ENCODE measurements at regions not wholly inside any gene's neighbourhood (a gene's known extent, or its start where the extent isn't known, plus 50 kb on each side); places are given as distances from the start of the nearest gene placed in this dataset.

DNA sequence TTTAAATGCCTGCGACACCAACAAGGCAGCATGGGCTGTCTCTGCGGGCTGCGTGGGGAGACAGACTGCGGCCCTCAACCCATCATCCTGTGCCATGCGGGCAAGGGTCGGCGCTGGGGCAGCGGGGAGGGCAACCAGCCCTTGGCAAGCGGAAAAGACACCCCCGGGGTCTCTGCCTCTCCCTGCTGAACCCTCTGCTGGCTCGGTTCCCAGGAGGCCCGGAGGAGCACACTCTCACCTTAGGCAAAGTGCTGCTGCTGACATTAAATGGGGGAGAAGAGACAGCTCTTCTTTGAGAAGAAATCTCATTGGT, 129.6 kb upstream of the PPP1R26 start:
- CTCF ChIA-PET: no interaction called here
- no peaks in the 10 kb centered on the region for H3K36me3 ChIP-seq (ENCODE audit: control insufficient read depth, insufficient read depth, low read length)
- no peak overlapping the region for H3K4me3 ChIP-seq (ENCODE audit: low read depth in 2 of 2, low read length in 2 of 2)
- TF ChIP-seq, protein P1, sequence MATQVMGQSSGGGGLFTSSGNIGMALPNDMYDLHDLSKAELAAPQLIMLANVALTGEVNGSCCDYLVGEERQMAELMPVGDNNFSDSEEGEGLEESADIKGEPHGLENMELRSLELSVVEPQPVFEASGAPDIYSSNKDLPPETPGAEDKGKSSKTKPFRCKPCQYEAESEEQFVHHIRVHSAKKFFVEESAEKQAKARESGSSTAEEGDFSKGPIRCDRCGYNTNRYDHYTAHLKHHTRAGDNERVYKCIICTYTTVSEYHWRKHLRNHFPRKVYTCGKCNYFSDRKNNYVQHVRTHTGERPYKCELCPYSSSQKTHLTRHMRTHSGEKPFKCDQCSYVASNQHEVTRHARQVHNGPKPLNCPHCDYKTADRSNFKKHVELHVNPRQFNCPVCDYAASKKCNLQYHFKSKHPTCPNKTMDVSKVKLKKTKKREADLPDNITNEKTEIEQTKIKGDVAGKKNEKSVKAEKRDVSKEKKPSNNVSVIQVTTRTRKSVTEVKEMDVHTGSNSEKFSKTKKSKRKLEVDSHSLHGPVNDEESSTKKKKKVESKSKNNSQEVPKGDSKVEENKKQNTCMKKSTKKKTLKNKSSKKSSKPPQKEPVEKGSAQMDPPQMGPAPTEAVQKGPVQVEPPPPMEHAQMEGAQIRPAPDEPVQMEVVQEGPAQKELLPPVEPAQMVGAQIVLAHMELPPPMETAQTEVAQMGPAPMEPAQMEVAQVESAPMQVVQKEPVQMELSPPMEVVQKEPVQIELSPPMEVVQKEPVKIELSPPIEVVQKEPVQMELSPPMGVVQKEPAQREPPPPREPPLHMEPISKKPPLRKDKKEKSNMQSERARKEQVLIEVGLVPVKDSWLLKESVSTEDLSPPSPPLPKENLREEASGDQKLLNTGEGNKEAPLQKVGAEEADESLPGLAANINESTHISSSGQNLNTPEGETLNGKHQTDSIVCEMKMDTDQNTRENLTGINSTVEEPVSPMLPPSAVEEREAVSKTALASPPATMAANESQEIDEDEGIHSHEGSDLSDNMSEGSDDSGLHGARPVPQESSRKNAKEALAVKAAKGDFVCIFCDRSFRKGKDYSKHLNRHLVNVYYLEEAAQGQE (IDR thresholded peaks at IDR 0.05; ENCODE audit: insufficient read depth in 1 of 2, low read depth in 2 of 2, low read length in 1 of 2): no peak
- no peaks in the 10 kb centered on the region for H3K4me1 ChIP-seq (ENCODE audit: control insufficient read depth, insufficient read depth, low read length)
- ATAC-seq (no peak), DNase-seq (ENCODE audit: low read depth, low spot score) (no peak)
- no TSS peak for BruUV-seq (replicated peaks)
- POLR2A ChIA-PET: interaction anchor here (0.5 kb wide), 1 partner anchor 260 kb away, joined by 5 read pairs; no protein-coding TSS in a partner anchor
- H3K27ac ChIP-seq (ENCODE audit: low read length): no peak overlapping the region
- H3K9me3 ChIP-seq (ENCODE audit: control insufficient read depth, insufficient read depth, low read depth, low read length): no peaks in the 10 kb centered on the region
- H3K27me3 ChIP-seq (ENCODE audit: control insufficient read depth, insufficient read depth, low read length): no peaks in the 10 kb centered on the region
- in situ Hi-C loops (cut with HindIII; ENCODE audit: low pct_unique_long_range_greater_than_20kb, low sequenced_read_pairs): no loop called here
- intact Hi-C loops (cut with micrococcal nuclease; ENCODE audit: unreplicated experiment): no loop called here

DNA sequence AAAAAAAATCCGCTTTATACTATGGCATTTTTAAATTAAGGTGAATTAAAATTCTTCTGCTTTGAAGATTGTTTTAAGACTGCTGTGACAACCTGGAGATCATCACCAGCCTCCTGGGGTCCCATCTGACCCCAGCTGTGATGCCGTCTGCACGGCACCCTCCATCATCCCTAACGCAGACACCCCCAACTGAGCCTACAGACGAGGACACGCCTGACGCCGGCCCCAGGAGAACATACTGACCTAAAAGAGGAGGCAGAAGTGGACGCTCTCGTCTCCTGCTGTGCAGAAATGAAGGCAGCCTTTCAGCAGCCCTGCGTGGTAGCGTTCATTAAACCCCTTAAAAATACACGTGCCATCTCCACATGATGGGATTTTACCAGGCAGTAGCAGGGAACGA, 125.6 kb upstream of the PPP1R26 start:
- H3K4me3 ChIP-seq (ENCODE audit: low read depth in 2 of 2, low read length in 2 of 2): no peak overlapping the region
- TF ChIP-seq SIN3A (IDR thresholded peaks at IDR 0.05; ENCODE audit: borderline replicate concordance, insufficient read depth, low read depth, low read length): no peak
- no peak for TF ChIP-seq POLR2AphosphoS5 (IDR thresholded peaks at IDR 0.05; ENCODE audit: low read depth, low read length)
- TF ChIP-seq, protein P2, sequence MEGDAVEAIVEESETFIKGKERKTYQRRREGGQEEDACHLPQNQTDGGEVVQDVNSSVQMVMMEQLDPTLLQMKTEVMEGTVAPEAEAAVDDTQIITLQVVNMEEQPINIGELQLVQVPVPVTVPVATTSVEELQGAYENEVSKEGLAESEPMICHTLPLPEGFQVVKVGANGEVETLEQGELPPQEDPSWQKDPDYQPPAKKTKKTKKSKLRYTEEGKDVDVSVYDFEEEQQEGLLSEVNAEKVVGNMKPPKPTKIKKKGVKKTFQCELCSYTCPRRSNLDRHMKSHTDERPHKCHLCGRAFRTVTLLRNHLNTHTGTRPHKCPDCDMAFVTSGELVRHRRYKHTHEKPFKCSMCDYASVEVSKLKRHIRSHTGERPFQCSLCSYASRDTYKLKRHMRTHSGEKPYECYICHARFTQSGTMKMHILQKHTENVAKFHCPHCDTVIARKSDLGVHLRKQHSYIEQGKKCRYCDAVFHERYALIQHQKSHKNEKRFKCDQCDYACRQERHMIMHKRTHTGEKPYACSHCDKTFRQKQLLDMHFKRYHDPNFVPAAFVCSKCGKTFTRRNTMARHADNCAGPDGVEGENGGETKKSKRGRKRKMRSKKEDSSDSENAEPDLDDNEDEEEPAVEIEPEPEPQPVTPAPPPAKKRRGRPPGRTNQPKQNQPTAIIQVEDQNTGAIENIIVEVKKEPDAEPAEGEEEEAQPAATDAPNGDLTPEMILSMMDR (IDR thresholded peaks at IDR 0.05): no peak
- TF ChIP-seq TCF7L2 (IDR thresholded peaks at IDR 0.05; ENCODE audit: low read depth, low read length): no peak
- TF ChIP-seq, protein P1 (IDR thresholded peaks at IDR 0.05; ENCODE audit: insufficient read depth in 1 of 2, low read depth in 2 of 2, low read length in 1 of 2): no peak
- H3K36me3 ChIP-seq (ENCODE audit: control insufficient read depth, insufficient read depth, low read length): no peaks in the 10 kb centered on the region
- BruUV-seq (replicated peaks): no TSS peak
- CTCF ChIA-PET: no interaction called here
- POLR2A ChIA-PET: no interaction called here
- no peak for DNase-seq (ENCODE audit: low read depth, low spot score)
- no peak for ATAC-seq
- H3K27me3 ChIP-seq (ENCODE audit: control insufficient read depth, insufficient read depth, low read length): no peaks in the 10 kb centered on the region
- H3K9me3 ChIP-seq (ENCODE audit: control insufficient read depth, insufficient read depth, low read depth, low read length): no peaks in the 10 kb centered on the region
- in situ Hi-C loops (cut with HindIII; ENCODE audit: low pct_unique_long_range_greater_than_20kb, low sequenced_read_pairs): no loop called here
- H3K4me1 ChIP-seq (ENCODE audit: control insufficient read depth, insufficient read depth, low read length): no peaks in the 10 kb centered on the region
- intact Hi-C loops (cut with micrococcal nuclease; ENCODE audit: unreplicated experiment): no loop called here
- H3K27ac ChIP-seq (ENCODE audit: low read length): no peak overlapping the region
